ENCODE measurements at regions not wholly inside any gene's neighbourhood (a gene's known extent, or its start where the extent isn't known, plus 50 kb on each side); places are given as distances from the start of the nearest gene placed in this dataset.
"Not testable (repeated sequence)": the region's sequence is repeated elsewhere in the genome, so short reads cannot be mapped to it uniquely, and the experiment has no call there.

GRCh38 chr14:89660625-89661233, 243.7 kb upstream of the FOXN3 start:
- DNase-seq (ENCODE audit: low read depth): not testable (repeated sequence)

GRCh38 chr14:89660166-89660565, 243.1 kb upstream of the FOXN3 start:
- peak; percentile 60 for DNase-seq (ENCODE audit: low read depth)

- no peak for DNase-seq (ENCODE audit: low read depth)
These were observed 242.1 kb upstream of the FOXN3 start for GRCh38 chr14:89658977-89659670.

- no peak for DNase-seq (ENCODE audit: low read depth)
These were observed 240.0 kb upstream of the FOXN3 start for GRCh38 chr14:89657014-89657413.

GRCh38 chr14:89654998-89655397, 238.0 kb upstream of the FOXN3 start:
- DNase-seq (ENCODE audit: low read depth): no peak

- no peak for DNase-seq (ENCODE audit: low read depth)
These were observed 235.3 kb upstream of the FOXN3 start for GRCh38 chr14:89652352-89652751.

- no peak for DNase-seq (ENCODE audit: low read depth)
These were observed 234.8 kb upstream of the FOXN3 start for GRCh38 chr14:89651805-89652204.

- DNase-seq (ENCODE audit: low read depth): no peak
These were observed 233.3 kb upstream of the FOXN3 start for GRCh38 chr14:89650077-89650978.

- DNase-seq (ENCODE audit: low read depth): no peak
These were observed 232.5 kb upstream of the FOXN3 start for GRCh38 chr14:89649451-89650075.

- DNase-seq (ENCODE audit: low read depth): no peak
These were observed 231.9 kb upstream of the FOXN3 start for GRCh38 chr14:89648924-89649323.

- DNase-seq (ENCODE audit: low read depth): no peak
These were observed 231.5 kb upstream of the FOXN3 start for GRCh38 chr14:89648510-89648909.

GRCh38 chr14:89646971-89647370, 229.9 kb upstream of the FOXN3 start:
- no peak for DNase-seq (ENCODE audit: low read depth)

GRCh38 chr14:89644641-89645040, 227.6 kb upstream of the FOXN3 start:
- no peak for DNase-seq (ENCODE audit: low read depth)

- DNase-seq (ENCODE audit: low read depth): no peak
These were observed 224.6 kb upstream of the FOXN3 start for GRCh38 chr14:89641495-89642175.

GRCh38 chr14:89640141-89640540, 223.1 kb upstream of the FOXN3 start:
- no peak for DNase-seq (ENCODE audit: low read depth)

- no peak for DNase-seq (ENCODE audit: low read depth)
These were observed 222.7 kb upstream of the FOXN3 start for GRCh38 chr14:89639687-89640086.

- DNase-seq (ENCODE audit: low read depth): no peak
These were observed 221.9 kb upstream of the FOXN3 start for GRCh38 chr14:89638891-89639290.

GRCh38 chr14:89637581-89637980, 220.5 kb upstream of the FOXN3 start:
- DNase-seq (ENCODE audit: low read depth): no peak

- DNase-seq (ENCODE audit: low read depth): peak; percentile 11
These were observed 218.6 kb upstream of the FOXN3 start for GRCh38 chr14:89635615-89636014.

GRCh38 chr14:89634037-89634436, 217.0 kb upstream of the FOXN3 start:
- DNase-seq (ENCODE audit: low read depth): no peak

GRCh38 chr14:89630101-89630829, 213.2 kb upstream of the FOXN3 start:
- no peak for DNase-seq (ENCODE audit: low read depth)

Measured in fibroblast of gingiva (primary cell).